Liver (tissue), 3 donors: ENCODE measurements at regions not wholly inside any gene's neighbourhood (a gene's known extent, or its start where the extent isn't known, plus 50 kb on each side); places are given as distances from the start of the nearest gene placed in this dataset.

ENCODE experiments used
- ATF3 ChIP-seq: IDR thresholded peaks from 2 replicates; pipeline ENCODE4 v1.6.1; 2016; ENCODE audit warnings: antibody characterized with exemption
- CTCF ChIP-seq: fragments of 150-350 bp; IDR thresholded peaks from 2 replicates; pipeline ENCODE4 v1.5.1; 2017; ENCODE audit warnings: improper control_type of control experiment, low read depth, low read length; ENCODE audit not compliant: missing input control
- EGR1 ChIP-seq, 2 donors: IDR thresholded peaks; 2 replicates each; pipeline ENCODE4 v1.6.1; 2016 to 2018; ENCODE audit warnings: antibody characterized with exemption in 2 of 2, low read depth in 2 of 2
- FOXA1 ChIP-seq: IDR thresholded peaks from 2 replicates; pipeline ENCODE4 v1.6.1; 2016; ENCODE audit warnings: antibody characterized with exemption
- FOXA2 ChIP-seq: IDR thresholded peaks from 2 replicates; pipeline ENCODE4 v1.6.1; 2016; ENCODE audit warnings: antibody characterized with exemption
- GABPA ChIP-seq, 2 donors: IDR thresholded peaks in 1 of 2; conservative IDR thresholded peaks in 1 of 2; 2 replicates each; pipeline ENCODE4 v1.6.1; 2016; ENCODE audit warnings: antibody characterized with exemption in 2 of 2, mild to moderate bottlenecking in 1 of 2, moderate library complexity in 1 of 2
- HNF4A ChIP-seq, 2 donors: conservative IDR thresholded peaks; 2 replicates each; pipeline ENCODE4 v1.6.1; 2016; ENCODE audit warnings: antibody characterized with exemption in 2 of 2, mild to moderate bottlenecking in 2 of 2
- JUND ChIP-seq, 2 donors: IDR thresholded peaks; 2 replicates each; pipeline ENCODE4 v1.6.1; 2016; ENCODE audit warnings: antibody characterized with exemption in 2 of 2
- RAD21 ChIP-seq, 2 donors: IDR thresholded peaks; 2 replicates each; pipeline ENCODE4 v1.6.1; 2016; ENCODE audit warnings: antibody characterized with exemption in 2 of 2, mild to moderate bottlenecking in 2 of 2
- REST ChIP-seq: IDR thresholded peaks from 2 replicates; pipeline ENCODE4 v1.6.1; 2016; ENCODE audit warnings: antibody characterized with exemption, mild to moderate bottlenecking
- RXRA ChIP-seq, 2 donors: IDR thresholded peaks; 2 replicates each; pipeline ENCODE4 v1.6.1; 2017 to 2018; ENCODE audit warnings: antibody characterized with exemption in 2 of 2, mild to moderate bottlenecking in 1 of 2
- TAF1 ChIP-seq: conservative IDR thresholded peaks from 2 replicates; pipeline ENCODE4 v1.6.1; 2016; ENCODE audit warnings: antibody characterized with exemption, mild to moderate bottlenecking
- YY1 ChIP-seq: IDR thresholded peaks from 2 replicates; pipeline ENCODE4 v1.6.1; 2016; ENCODE audit warnings: antibody characterized with exemption, mild to moderate bottlenecking
- TF ChIP-seq, protein P1 (sequence below): IDR thresholded peaks from 2 replicates; pipeline ENCODE4 v1.6.1; 2016; ENCODE audit warnings: antibody characterized with exemption
- donor health status: healthy.
- donor health status: healthy.

GRCh38 chr6:155974811-155975323 lies 519.2 kb upstream of the NOX3 start:
- TF ChIP-seq YY1 (no peak), CTCF (no peak), REST (no peak), GABPA (IDR thresholded peaks at IDR 0.05 in 1 of 2, conservative IDR thresholded peaks at IDR 0.05 in 1 of 2) (no peak), HNF4A (conservative IDR thresholded peaks at IDR 0.05) (no peak), FOXA1 (no peak), FOXA2 (no peak), TAF1 (no peak), JUND (IDR thresholded peaks at IDR 0.05) (no peak), ATF3 (no peak), EGR1 (IDR thresholded peaks at IDR 0.05; ENCODE audit: low read depth in 2 of 2) (no peak), RXRA (IDR thresholded peaks at IDR 0.05) (no peak), RAD21 (IDR thresholded peaks at IDR 0.05) (no peak)
- TF ChIP-seq, protein P1, sequence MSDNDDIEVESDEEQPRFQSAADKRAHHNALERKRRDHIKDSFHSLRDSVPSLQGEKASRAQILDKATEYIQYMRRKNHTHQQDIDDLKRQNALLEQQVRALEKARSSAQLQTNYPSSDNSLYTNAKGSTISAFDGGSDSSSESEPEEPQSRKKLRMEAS: no peak
